ENCODE measurements at regions not wholly inside any gene's neighbourhood (a gene's known extent, or its start where the extent isn't known, plus 50 kb on each side); places are given as distances from the start of the nearest gene placed in this dataset.
A peak's percentile ranks its signal among the peaks of the same experiment; 100 is the strongest.

DNA sequence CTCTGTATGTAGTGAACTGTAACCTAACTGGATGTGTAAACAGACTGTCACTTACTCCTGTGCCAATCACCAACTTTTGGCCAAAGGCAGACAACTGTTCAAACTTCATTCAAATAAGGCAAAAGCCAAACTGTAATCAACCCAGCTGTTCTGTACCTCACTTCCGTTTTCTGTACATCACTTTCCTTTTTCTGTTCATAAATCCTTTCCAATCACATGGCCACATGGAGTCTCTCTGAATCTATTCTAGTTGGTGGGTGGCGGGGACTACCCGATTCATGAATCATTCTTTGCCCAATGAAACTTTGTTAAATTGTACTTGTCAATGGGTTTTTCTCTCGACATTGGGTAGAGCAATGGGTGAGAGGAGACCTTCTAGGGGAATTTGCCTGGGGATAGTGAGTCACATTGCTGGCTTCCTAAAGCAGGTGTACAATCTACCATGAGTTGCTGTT is 178.3 kb upstream of the RFC3 start (continued):
- TF ChIP-seq SREBF2 (IDR thresholded peaks at IDR 0.05; ENCODE audit: low read length) (no peak), ATF2 (IDR thresholded peaks at IDR 0.05; ENCODE audit: low read length) (0 out of 2 replicates have a peak, but pooled peaks have one; percentile 41), RAD21 (IDR thresholded peaks at IDR 0.05; ENCODE audit: insufficient read depth, low read depth, low read length) (no peak), E2F4 (IDR thresholded peaks at IDR 0.05; ENCODE audit: low read depth, low read length) (no peak), KLF5 (IDR thresholded peaks at IDR 0.05; ENCODE audit: partially characterized antibody) (no peak), SIN3A (IDR thresholded peaks at IDR 0.05; ENCODE audit: low read depth, low read length) (no peak), WRNIP1 (IDR thresholded peaks at IDR 0.05; ENCODE audit: borderline replicate concordance, low read depth, low read length) (no peak), SUPT20H (IDR thresholded peaks at IDR 0.05; ENCODE audit: borderline replicate concordance, control insufficient read depth, low read depth, low read length) (no peak), CBX3 (IDR thresholded peaks at IDR 0.05; ENCODE audit: borderline replicate concordance, low read depth) (no peak), NBN (IDR thresholded peaks at IDR 0.05) (no peak), JUND (IDR thresholded peaks at IDR 0.05; ENCODE audit: low read depth, low read length) (no peak), TCF7 (IDR thresholded peaks at IDR 0.05; ENCODE audit: borderline replicate concordance) (no peak), ZNF217 (IDR thresholded peaks at IDR 0.05) (no peak), SMARCA5 (IDR thresholded peaks at IDR 0.05) (no peak), ZNF207 (IDR thresholded peaks at IDR 0.05; ENCODE audit: borderline replicate concordance) (no peak), BMI1 (IDR thresholded peaks at IDR 0.05; ENCODE audit: borderline replicate concordance) (no peak), SRF (IDR thresholded peaks at IDR 0.05; ENCODE audit: low read depth in 2 of 2, low read length in 2 of 2) (no peak), IKZF1 (conservative IDR thresholded peaks at IDR 0.05) (no peak), ATF7 (IDR thresholded peaks at IDR 0.05; ENCODE audit: low read depth) (peak; percentile 57), FOXK2 (IDR thresholded peaks at IDR 0.05) (no peak), MXI1 (IDR thresholded peaks at IDR 0.05; ENCODE audit: low read depth, low read length) (no peak), ZNF622 (IDR thresholded peaks at IDR 0.05) (no peak)
- TF ChIP-seq, protein P1, sequence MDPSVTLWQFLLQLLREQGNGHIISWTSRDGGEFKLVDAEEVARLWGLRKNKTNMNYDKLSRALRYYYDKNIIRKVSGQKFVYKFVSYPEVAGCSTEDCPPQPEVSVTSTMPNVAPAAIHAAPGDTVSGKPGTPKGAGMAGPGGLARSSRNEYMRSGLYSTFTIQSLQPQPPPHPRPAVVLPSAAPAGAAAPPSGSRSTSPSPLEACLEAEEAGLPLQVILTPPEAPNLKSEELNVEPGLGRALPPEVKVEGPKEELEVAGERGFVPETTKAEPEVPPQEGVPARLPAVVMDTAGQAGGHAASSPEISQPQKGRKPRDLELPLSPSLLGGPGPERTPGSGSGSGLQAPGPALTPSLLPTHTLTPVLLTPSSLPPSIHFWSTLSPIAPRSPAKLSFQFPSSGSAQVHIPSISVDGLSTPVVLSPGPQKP (IDR thresholded peaks at IDR 0.05; ENCODE audit: low read depth, low read length): no peak
- TF ChIP-seq, protein P2, sequence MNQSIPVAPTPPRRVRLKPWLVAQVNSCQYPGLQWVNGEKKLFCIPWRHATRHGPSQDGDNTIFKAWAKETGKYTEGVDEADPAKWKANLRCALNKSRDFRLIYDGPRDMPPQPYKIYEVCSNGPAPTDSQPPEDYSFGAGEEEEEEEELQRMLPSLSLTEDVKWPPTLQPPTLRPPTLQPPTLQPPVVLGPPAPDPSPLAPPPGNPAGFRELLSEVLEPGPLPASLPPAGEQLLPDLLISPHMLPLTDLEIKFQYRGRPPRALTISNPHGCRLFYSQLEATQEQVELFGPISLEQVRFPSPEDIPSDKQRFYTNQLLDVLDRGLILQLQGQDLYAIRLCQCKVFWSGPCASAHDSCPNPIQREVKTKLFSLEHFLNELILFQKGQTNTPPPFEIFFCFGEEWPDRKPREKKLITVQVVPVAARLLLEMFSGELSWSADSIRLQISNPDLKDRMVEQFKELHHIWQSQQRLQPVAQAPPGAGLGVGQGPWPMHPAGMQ (IDR thresholded peaks at IDR 0.05; ENCODE audit: borderline replicate concordance): no peak
- TF ChIP-seq, protein P3, sequence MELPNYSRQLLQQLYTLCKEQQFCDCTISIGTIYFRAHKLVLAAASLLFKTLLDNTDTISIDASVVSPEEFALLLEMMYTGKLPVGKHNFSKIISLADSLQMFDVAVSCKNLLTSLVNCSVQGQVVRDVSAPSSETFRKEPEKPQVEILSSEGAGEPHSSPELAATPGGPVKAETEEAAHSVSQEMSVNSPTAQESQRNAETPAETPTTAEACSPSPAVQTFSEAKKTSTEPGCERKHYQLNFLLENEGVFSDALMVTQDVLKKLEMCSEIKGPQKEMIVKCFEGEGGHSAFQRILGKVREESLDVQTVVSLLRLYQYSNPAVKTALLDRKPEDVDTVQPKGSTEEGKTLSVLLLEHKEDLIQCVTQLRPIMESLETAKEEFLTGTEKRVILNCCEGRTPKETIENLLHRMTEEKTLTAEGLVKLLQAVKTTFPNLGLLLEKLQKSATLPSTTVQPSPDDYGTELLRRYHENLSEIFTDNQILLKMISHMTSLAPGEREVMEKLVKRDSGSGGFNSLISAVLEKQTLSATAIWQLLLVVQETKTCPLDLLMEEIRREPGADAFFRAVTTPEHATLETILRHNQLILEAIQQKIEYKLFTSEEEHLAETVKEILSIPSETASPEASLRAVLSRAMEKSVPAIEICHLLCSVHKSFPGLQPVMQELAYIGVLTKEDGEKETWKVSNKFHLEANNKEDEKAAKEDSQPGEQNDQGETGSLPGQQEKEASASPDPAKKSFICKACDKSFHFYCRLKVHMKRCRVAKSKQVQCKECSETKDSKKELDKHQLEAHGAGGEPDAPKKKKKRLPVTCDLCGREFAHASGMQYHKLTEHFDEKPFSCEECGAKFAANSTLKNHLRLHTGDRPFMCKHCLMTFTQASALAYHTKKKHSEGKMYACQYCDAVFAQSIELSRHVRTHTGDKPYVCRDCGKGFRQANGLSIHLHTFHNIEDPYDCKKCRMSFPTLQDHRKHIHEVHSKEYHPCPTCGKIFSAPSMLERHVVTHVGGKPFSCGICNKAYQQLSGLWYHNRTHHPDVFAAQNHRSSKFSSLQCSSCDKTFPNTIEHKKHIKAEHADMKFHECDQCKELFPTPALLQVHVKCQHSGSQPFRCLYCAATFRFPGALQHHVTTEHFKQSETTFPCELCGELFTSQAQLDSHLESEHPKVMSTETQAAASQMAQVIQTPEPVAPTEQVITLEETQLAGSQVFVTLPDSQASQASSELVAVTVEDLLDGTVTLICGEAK (IDR thresholded peaks at IDR 0.05; ENCODE audit: borderline replicate concordance): peak; percentile 63; the same call in 1 of the 2 replicates

All from GM12878 (cell line).